ENCODE measurements at regions not wholly inside any gene's neighbourhood (a gene's known extent, or its start where the extent isn't known, plus 50 kb on each side); places are given as distances from the start of the nearest gene placed in this dataset.

DNA sequence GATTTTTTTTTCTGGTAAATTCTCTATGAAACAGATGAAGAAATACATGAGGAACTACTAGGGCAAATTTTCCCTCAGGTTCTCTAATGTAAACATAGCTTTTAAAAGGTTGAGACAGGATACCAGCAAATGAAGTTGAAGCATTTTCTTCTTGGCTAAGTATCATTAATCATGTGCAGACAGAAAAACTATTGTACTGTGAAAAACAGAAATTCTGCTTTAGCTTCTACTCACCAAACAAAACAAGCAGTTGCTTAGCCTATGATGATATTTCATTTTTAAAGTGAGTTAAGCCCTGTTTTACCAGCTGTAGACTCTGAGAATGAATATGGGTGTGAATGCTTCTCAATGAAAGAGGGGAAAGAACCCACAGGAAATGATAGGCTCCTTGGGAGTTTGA, 358.9 kb downstream of the TRAM1L1 start:
- no peak for TF ChIP-seq CTCF (conservative IDR thresholded peaks at IDR 0.05)
- no peak for TF ChIP-seq ZFX (IDR thresholded peaks at IDR 0.05)
- H3K27ac ChIP-seq, result no peak overlapping the region

DNA sequence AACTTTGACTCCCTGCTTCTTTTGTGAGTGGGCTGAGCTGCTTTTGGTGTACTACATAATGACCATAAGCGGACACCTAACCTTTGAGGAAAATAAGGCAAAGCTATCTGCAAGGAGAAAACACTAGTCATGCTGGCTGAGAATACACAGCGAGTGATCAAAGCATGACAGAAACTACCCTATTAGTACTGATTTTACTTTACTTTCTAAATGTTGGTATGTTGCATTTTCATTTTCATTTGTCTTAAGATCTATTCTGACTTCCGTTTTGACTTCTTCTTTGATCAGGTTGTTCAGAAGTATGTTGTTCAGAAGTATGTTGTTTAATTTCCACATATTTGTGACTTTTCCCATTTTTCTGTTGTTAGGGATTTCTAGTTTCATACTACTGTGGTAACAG, 361.1 kb downstream of the TRAM1L1 start:
- no peak overlapping the region for H3K27ac ChIP-seq
- TF ChIP-seq CTCF (conservative IDR thresholded peaks at IDR 0.05) (no peak), ZFX (IDR thresholded peaks at IDR 0.05) (no peak)

- TF ChIP-seq ZFX (IDR thresholded peaks at IDR 0.05) (no peak), CTCF (conservative IDR thresholded peaks at IDR 0.05) (no peak)
- H3K27ac ChIP-seq, result no peak overlapping the region
These were observed 379.9 kb downstream of the TRAM1L1 start for GRCh38 chr4:116705466-116705865.

DNA sequence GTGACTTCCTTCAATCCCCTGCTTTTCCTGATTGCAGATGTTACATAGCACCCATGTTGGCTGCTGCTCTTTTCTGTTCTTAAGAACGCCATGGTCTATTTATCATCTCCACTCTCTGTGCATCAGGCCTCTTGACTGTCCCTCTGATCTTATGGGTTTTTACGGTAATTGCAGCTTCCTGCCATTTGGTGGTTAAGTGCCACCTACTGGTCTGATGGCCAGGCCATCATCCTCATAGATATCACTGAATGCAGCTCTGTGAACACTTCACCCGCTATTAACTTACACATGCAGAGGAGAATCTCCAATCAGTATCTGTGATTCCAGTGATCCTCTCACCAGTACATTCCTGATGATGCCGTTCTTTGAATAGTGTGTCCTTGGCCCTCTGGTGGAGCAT, 382.4 kb downstream of the TRAM1L1 start:
- TF ChIP-seq CTCF (conservative IDR thresholded peaks at IDR 0.05) (peak; percentile 71), ZFX (IDR thresholded peaks at IDR 0.05) (no peak)
- no peak overlapping the region for H3K27ac ChIP-seq

DNA sequence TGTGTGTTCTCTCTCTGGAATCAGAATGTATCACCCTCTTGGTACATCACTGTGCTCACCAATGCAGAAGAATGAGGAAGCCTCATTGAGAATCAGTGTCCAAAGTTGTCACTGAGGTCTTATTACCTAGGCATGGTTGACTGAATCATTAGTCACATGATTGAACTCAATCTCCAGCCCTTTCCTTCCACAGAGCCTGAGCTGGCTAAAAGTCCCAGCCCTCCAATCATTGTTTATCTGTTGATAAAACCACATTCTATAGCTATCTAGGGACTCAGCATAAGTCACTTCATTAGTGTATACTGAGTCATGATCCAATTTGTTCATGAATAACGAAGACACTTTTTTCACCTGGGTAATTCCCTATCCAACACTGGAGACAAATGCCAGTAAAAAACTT, 396.8 kb downstream of the TRAM1L1 start:
- no peak overlapping the region for H3K27ac ChIP-seq
- no peak for TF ChIP-seq CTCF (conservative IDR thresholded peaks at IDR 0.05)
- no peak for TF ChIP-seq ZFX (IDR thresholded peaks at IDR 0.05)

- TF ChIP-seq ZFX (IDR thresholded peaks at IDR 0.05), result no peak
- peak; percentile 35 for TF ChIP-seq CTCF (conservative IDR thresholded peaks at IDR 0.05)
- H3K27ac ChIP-seq, result no peak overlapping the region
These were observed 417.2 kb downstream of the TRAM1L1 start for GRCh38 chr4:116668190-116668589.

DNA sequence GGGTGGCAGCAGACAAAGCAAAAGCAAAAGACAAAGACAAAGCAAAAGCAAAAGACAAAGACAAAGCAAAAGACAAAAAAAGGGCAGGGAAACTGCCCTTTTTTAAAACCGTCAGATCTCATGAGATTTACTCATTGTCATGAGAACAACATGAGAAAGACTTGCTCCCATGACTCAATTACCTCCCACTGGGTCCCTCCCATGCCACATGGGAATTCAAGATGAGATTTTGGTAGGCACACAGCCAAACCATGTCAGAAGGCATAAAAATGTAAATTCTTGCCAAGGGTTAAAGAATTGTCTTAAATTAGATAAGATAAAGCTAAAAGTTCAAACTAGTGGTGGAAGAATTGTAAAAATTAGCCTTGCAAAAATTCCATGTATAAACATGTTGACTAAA, 419.7 kb downstream of the TRAM1L1 start:
- TF ChIP-seq CTCF (conservative IDR thresholded peaks at IDR 0.05), result no peak
- TF ChIP-seq ZFX (IDR thresholded peaks at IDR 0.05), result no peak
- H3K27ac ChIP-seq, result no peak overlapping the region

All from C4-2B (cell line).